IMR-90 (cell line): ENCODE measurements at regions not wholly inside any gene's neighbourhood (a gene's known extent, or its start where the extent isn't known, plus 50 kb on each side); places are given as distances from the start of the nearest gene placed in this dataset.

Source experiments
- ATAC-seq: fragments of 200-7000 bp; cut with Tn5 transposase; 2 replicates; pipeline ENCODE4 v1.9.1; 2020; ENCODE audit warnings: low read depth, mild to moderate bottlenecking, moderate library complexity
- BruUV-seq: library from RNA; stranded (reverse); fragments of 400-500 nt; replicated peaks from 2 replicates; lab custom pipeline; 2021; lab: Mats Ljungman, UMichigan
- CTCF ChIA-PET: fragments of 300-600 bp; formaldehyde crosslinking; extraction: SDS; loops from one replicate; lab custom pipeline; 2021; ENCODE audit warnings: antibody characterized with exemption; lab: Yijun Ruan, JAX
- POLR2A ChIA-PET: fragments of 300-600 bp; sonication (Branson Sonifier 250); formaldehyde crosslinking; loops from one replicate; lab custom pipeline; 2022; ENCODE audit warnings: antibody characterized with exemption; ENCODE audit not compliant: unreplicated experiment; lab: Charles Lee
- DNase-seq: peaks from one replicate; pipeline ENCODE4 v3.0.0; 2013
- H2AFZ ChIP-seq: replicated peaks from 2 replicates; pipeline ENCODE3; 2013; ENCODE audit warnings: low read length, mild to moderate bottlenecking; ENCODE audit not compliant: poor library complexity
- H2AK5ac ChIP-seq: 2 replicates; pipeline ENCODE4 v1.6.1; 2013; ENCODE audit warnings: low read depth, low read length, inconsistent platforms
- H2AK9ac ChIP-seq: replicated peaks from 2 replicates; pipeline ENCODE3; 2013; ENCODE audit warnings: mild to moderate bottlenecking, low read depth, low read length, moderate library complexity; ENCODE audit not compliant: poor library complexity
- H2BK120ac ChIP-seq: 2 replicates; pipeline ENCODE4 v1.6.1; 2013; ENCODE audit warnings: low read depth, low read length, inconsistent platforms
- H2BK15ac ChIP-seq: 3 replicates; pipeline ENCODE4 v1.6.1; 2013; ENCODE audit warnings: low read depth, low read length, inconsistent platforms
- H2BK20ac ChIP-seq: 2 replicates; pipeline ENCODE4 v1.6.1; 2013; ENCODE audit warnings: low read depth, mild to moderate bottlenecking, inconsistent platforms, low read length, moderate library complexity
- H2BK5ac ChIP-seq: 2 replicates; pipeline ENCODE4 v1.6.1; 2013; ENCODE audit warnings: mild to moderate bottlenecking, low read depth, low read length, inconsistent platforms; ENCODE audit not compliant: poor library complexity, severe bottlenecking
- H3K14ac ChIP-seq: replicated peaks from 2 replicates; pipeline ENCODE4 v1.6.1; 2013; ENCODE audit warnings: low read depth, low read length, inconsistent platforms
- H3K18ac ChIP-seq: 2 replicates; pipeline ENCODE4 v1.6.1; 2013; ENCODE audit warnings: low read depth, low read length, control low read depth
- H3K23ac ChIP-seq: 2 replicates; pipeline ENCODE4 v1.6.1; 2013; ENCODE audit warnings: low read depth, low read length, inconsistent platforms
- H3K27ac ChIP-seq: 2 replicates; pipeline ENCODE4 v1.5.1; 2013; ENCODE audit warnings: mild to moderate bottlenecking, control low read depth, low read length; ENCODE audit not compliant: insufficient read depth
- H3K27me3 ChIP-seq: 2 replicates; pipeline ENCODE4 v1.6.1; 2013; ENCODE audit warnings: low read length; ENCODE audit not compliant: control insufficient read depth, insufficient read depth
- H3K36me3 ChIP-seq: 2 replicates; pipeline ENCODE4 v1.6.1; 2013; ENCODE audit warnings: low read length, mixed read lengths; ENCODE audit not compliant: control insufficient read depth, insufficient read depth
- H3K4ac ChIP-seq: 2 replicates; pipeline ENCODE4 v1.6.1; 2013; ENCODE audit warnings: low read depth, low read length, inconsistent platforms
- H3K4me1 ChIP-seq: 2 replicates; pipeline ENCODE4 v1.6.1; 2013; ENCODE audit warnings: low read length, mixed read lengths; ENCODE audit not compliant: control insufficient read depth, insufficient read depth
- H3K4me2 ChIP-seq: 2 replicates; pipeline ENCODE4 v1.6.1; 2013; ENCODE audit warnings: low read depth, mild to moderate bottlenecking, control low read depth, low read length, moderate library complexity
- H3K4me3 ChIP-seq: 2 replicates; pipeline ENCODE4 v1.5.1; 2013; ENCODE audit warnings: low read depth, mild to moderate bottlenecking, control low read depth, low read length, moderate library complexity; ENCODE audit not compliant: insufficient read depth
- H3K56ac ChIP-seq: 2 replicates; pipeline ENCODE4 v1.6.1; 2013; ENCODE audit warnings: low read length, inconsistent platforms; ENCODE audit not compliant: insufficient read depth; ENCODE audit errors: extremely low read depth
- H3K79me1 ChIP-seq, 2 experiments: 2 replicates each; pipeline ENCODE4 v1.6.1; 2013; ENCODE audit warnings: low read length in 2 of 2, inconsistent platforms in 1 of 2, low read depth in 1 of 2
- H3K9ac ChIP-seq: 2 replicates; pipeline ENCODE4 v1.6.1; 2013; ENCODE audit warnings: low read depth, low read length, control low read depth
- H3K9me1 ChIP-seq: 2 replicates; pipeline ENCODE4 v1.6.1; 2013; ENCODE audit warnings: low read length, inconsistent platforms; ENCODE audit not compliant: insufficient read depth
- H3K9me3 ChIP-seq: 2 replicates; pipeline ENCODE4 v1.6.1; 2013; ENCODE audit warnings: low read length; ENCODE audit not compliant: control insufficient read depth, insufficient read depth
- H4K20me1 ChIP-seq: 2 replicates; pipeline ENCODE4 v1.6.1; 2013; ENCODE audit warnings: low read length, inconsistent platforms; ENCODE audit not compliant: insufficient read depth
- H4K5ac ChIP-seq: 2 replicates; pipeline ENCODE4 v1.6.1; 2013; ENCODE audit warnings: mild to moderate bottlenecking, low read depth, low read length, control low read depth
- H4K8ac ChIP-seq, 2 experiments: 2 replicates each; pipeline ENCODE4 v1.6.1; 2013; ENCODE audit warnings: low read depth in 2 of 2, low read length in 2 of 2, control low read depth in 1 of 2, inconsistent platforms in 1 of 2
- H4K91ac ChIP-seq: 2 replicates; pipeline ENCODE4 v1.6.1; 2013; ENCODE audit warnings: low read depth, low read length, inconsistent platforms; ENCODE audit not compliant: insufficient read depth
- CEBPB ChIP-seq: IDR thresholded peaks from 2 replicates; pipeline ENCODE4 v1.6.1; 2012; ENCODE audit warnings: low read depth, low read length, improper control_type of control experiment
- MAZ ChIP-seq: IDR thresholded peaks from 2 replicates; pipeline ENCODE4 v1.6.1; 2012; ENCODE audit warnings: low read depth, mild to moderate bottlenecking, low read length, improper control_type of control experiment, moderate library complexity, borderline replicate concordance
- POLR2A ChIP-seq: IDR thresholded peaks from 2 replicates; pipeline ENCODE4 v1.6.1; 2012; ENCODE audit warnings: mild to moderate bottlenecking, low read depth, low read length
- SMC3 ChIP-seq: fragments of 150-350 bp; IDR thresholded peaks from 2 replicates; pipeline ENCODE4 v1.6.1; 2016; ENCODE audit warnings: low read depth, mild to moderate bottlenecking, antibody characterized with exemption, low read length, moderate library complexity
- WGBS, 2 experiments: methylation state at CpG; one replicate each; pipeline versions ENCODE4 v1.1.5 to v1.1.7; 2013; ENCODE audit warnings: missing lambda C conversion rate in 2 of 2; ENCODE audit not compliant: insufficient read length in 1 of 2; ENCODE audit errors: extremely low coverage in 2 of 2; 5-methylcytosine and 5-hydroxymethylcytosine counted together
- dilution Hi-C: fragments of 300-500 bp; cut with HindIII; formaldehyde crosslinking; loops from one replicate; pipeline ENCODE4 v1.14.3; 2018; ENCODE audit warnings: low sequenced_read_pairs; ENCODE audit not compliant: unreplicated experiment
- in situ Hi-C: fragments of 300-500 bp; cut with MboI; formaldehyde crosslinking; loops from 3 replicates; pipeline ENCODE4 v1.14.3; 2019; ENCODE audit warnings: low sequenced_read_pairs, inconsistent platforms, mixed read lengths
- intact Hi-C: fragments of 100-400 bp; cut with micrococcal nuclease; formaldehyde crosslinking; loops from 2 replicates; pipeline ENCODE4 v1.10.0; 2022

GRCh38 chr16:79716645-79717332 lies 116.3 kb upstream of the MAF start:
- Histone ChIP-seq H3K79me1 (no peaks in the 10 kb centered on the region), H2BK5ac (no peak overlapping the region), H3K9me1 (no peaks in the 10 kb centered on the region), H3K4me1 (no peaks in the 10 kb centered on the region), H3K9me3 (peaks cover 4% of the 10 kb centered on the region; the same call in 1 of the 2 replicates), H3K18ac (no peak overlapping the region), H3K27ac (no peak overlapping the region), H4K91ac (no peak overlapping the region), H3K56ac (no peak overlapping the region), H3K36me3 (no peaks in the 10 kb centered on the region), H3K27me3 (no peaks in the 10 kb centered on the region), H2AFZ (no peak overlapping the region), H3K23ac (no peak overlapping the region), H2BK15ac (no peak overlapping the region), H4K8ac (no peak overlapping the region), H3K14ac (no peak overlapping the region), H2BK120ac (no peak overlapping the region), H2BK20ac (no peak overlapping the region), H4K20me1 (no peaks in the 10 kb centered on the region), H3K9ac (no peak overlapping the region), H3K4me3 (no peak overlapping the region), H3K4me2 (no peak overlapping the region), H3K4ac (no peak overlapping the region), H4K5ac (no peak overlapping the region), H2AK5ac (no peak overlapping the region), H2AK9ac (no peak overlapping the region)
- no TSS peak for BruUV-seq
- no peak for DNase-seq
- ChIA-PET POLR2A (no interaction called here), CTCF (no interaction called here)
- in situ Hi-C loops, result no loop called here
- intact Hi-C loops, result no loop called here
- no peak for TF ChIP-seq MAZ
- no peak for TF ChIP-seq SMC3
- TF ChIP-seq POLR2A, result no peak
- TF ChIP-seq CEBPB, result peak; percentile 12; the same call in 1 of the 2 replicates
- no peak for ATAC-seq
- no CpG with 5 or more reads among the region's 7 CpGs for WGBS, 2 experiments
- dilution Hi-C loops, result no loop called here
